ENCODE measurements at regions not wholly inside any gene's neighbourhood (a gene's known extent, or its start where the extent isn't known, plus 50 kb on each side); places are given as distances from the start of the nearest gene placed in this dataset.

DNA sequence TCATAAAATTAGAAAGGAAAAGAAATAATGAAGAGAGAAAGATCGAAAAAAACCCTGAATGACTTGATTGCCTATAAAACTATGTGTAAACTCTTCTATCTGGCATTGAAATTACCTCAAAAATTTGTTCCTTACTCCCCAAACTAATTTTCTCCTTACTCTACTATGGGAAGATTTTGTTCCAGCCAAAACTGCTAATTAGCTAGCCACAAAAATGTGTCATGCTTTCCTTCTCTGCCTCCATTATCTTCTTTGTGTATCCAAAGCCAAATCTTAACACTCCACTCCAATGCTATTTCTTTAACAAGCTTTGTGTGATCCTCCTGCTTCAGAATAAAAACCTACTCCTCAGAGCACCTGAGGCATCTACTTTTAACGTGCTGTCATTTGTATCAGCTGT lies 831.2 kb downstream of the METTL15 start:
- no peaks in the 10 kb centered on the region; a peak in 1 of 4 replicates for H3K4me1 ChIP-seq (ENCODE audit: control insufficient read depth in 1 of 2, insufficient read depth in 2 of 2, low read depth in 1 of 2, low read length in 1 of 2)
- CTCF ChIA-PET: no interaction called here
- DNase-seq: no peak
- no peak overlapping the region for H3K4me3 ChIP-seq (ENCODE audit: low read depth in 2 of 2, low read length in 1 of 2)
- POLR2A ChIA-PET: no interaction called here
- H3K9ac ChIP-seq: no peak overlapping the region
- H3K27ac ChIP-seq (ENCODE audit: low read depth in 2 of 2, low read length in 1 of 2): no peak overlapping the region
- WGBS (ENCODE audit: low lambda C conversion rate): 21% methylated on average over 2 of the region's 2 CpGs
- H2AFZ ChIP-seq (ENCODE audit: low read depth): no peak overlapping the region
- H3K36me3 ChIP-seq (replicated peaks in 1 of 2; ENCODE audit: control insufficient read depth in 1 of 2, insufficient read depth in 2 of 2, low read length in 1 of 2): no peaks in the 10 kb centered on the region
- no peaks in the 10 kb centered on the region for H3F3A ChIP-seq (replicated peaks; ENCODE audit: insufficient read depth)
- H3K4me2 ChIP-seq: no peak overlapping the region
- H4K20me1 ChIP-seq (ENCODE audit: insufficient read depth): no peaks in the 10 kb centered on the region
- H3K9me2 ChIP-seq: no peaks in the 10 kb centered on the region
- no peak for TF ChIP-seq ZBTB33 (IDR thresholded peaks at IDR 0.05; ENCODE audit: borderline replicate concordance, low read depth)
- no peak for TF ChIP-seq JUND (IDR thresholded peaks at IDR 0.05)
- no peak for TF ChIP-seq RFX5 (IDR thresholded peaks at IDR 0.05; ENCODE audit: low read length)
- TF ChIP-seq ELF1 (IDR thresholded peaks at IDR 0.05): no peak
- no peak for TF ChIP-seq TCF12 (IDR thresholded peaks at IDR 0.05)
- no peak for TF ChIP-seq RCOR1 (IDR thresholded peaks at IDR 0.05; ENCODE audit: low read length)
- TF ChIP-seq POLR2AphosphoS5 (IDR thresholded peaks at IDR 0.05; ENCODE audit: low read depth, low read length): no peak
- TF ChIP-seq FOXJ3 (CRISPR knock-in tag; IDR thresholded peaks at IDR 0.05): no peak
- no peak for TF ChIP-seq RXRA (IDR thresholded peaks at IDR 0.05; ENCODE audit: borderline replicate concordance, low read depth)
- no peak for TF ChIP-seq EP300 (IDR thresholded peaks at IDR 0.05; ENCODE audit: borderline replicate concordance in 1 of 2, low read depth in 1 of 2, low read length in 1 of 2)
- TF ChIP-seq GABPA (IDR thresholded peaks at IDR 0.05; ENCODE audit: low read depth): no peak
- TF ChIP-seq, protein P1, sequence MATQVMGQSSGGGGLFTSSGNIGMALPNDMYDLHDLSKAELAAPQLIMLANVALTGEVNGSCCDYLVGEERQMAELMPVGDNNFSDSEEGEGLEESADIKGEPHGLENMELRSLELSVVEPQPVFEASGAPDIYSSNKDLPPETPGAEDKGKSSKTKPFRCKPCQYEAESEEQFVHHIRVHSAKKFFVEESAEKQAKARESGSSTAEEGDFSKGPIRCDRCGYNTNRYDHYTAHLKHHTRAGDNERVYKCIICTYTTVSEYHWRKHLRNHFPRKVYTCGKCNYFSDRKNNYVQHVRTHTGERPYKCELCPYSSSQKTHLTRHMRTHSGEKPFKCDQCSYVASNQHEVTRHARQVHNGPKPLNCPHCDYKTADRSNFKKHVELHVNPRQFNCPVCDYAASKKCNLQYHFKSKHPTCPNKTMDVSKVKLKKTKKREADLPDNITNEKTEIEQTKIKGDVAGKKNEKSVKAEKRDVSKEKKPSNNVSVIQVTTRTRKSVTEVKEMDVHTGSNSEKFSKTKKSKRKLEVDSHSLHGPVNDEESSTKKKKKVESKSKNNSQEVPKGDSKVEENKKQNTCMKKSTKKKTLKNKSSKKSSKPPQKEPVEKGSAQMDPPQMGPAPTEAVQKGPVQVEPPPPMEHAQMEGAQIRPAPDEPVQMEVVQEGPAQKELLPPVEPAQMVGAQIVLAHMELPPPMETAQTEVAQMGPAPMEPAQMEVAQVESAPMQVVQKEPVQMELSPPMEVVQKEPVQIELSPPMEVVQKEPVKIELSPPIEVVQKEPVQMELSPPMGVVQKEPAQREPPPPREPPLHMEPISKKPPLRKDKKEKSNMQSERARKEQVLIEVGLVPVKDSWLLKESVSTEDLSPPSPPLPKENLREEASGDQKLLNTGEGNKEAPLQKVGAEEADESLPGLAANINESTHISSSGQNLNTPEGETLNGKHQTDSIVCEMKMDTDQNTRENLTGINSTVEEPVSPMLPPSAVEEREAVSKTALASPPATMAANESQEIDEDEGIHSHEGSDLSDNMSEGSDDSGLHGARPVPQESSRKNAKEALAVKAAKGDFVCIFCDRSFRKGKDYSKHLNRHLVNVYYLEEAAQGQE (IDR thresholded peaks at IDR 0.05; ENCODE audit: low read depth, low read length): no peak
- TF ChIP-seq MXI1 (IDR thresholded peaks at IDR 0.05; ENCODE audit: low read depth, low read length): no peak
- no peak for TF ChIP-seq SIN3A (IDR thresholded peaks at IDR 0.05; ENCODE audit: borderline replicate concordance, low read depth, low read length)
- no peaks in the 10 kb centered on the region for H3K27me3 ChIP-seq (ENCODE audit: insufficient read depth)
- no peaks in the 10 kb centered on the region for H3K9me3 ChIP-seq
- no peaks in the 10 kb centered on the region for H3K79me2 ChIP-seq (ENCODE audit: insufficient read depth)

DNA sequence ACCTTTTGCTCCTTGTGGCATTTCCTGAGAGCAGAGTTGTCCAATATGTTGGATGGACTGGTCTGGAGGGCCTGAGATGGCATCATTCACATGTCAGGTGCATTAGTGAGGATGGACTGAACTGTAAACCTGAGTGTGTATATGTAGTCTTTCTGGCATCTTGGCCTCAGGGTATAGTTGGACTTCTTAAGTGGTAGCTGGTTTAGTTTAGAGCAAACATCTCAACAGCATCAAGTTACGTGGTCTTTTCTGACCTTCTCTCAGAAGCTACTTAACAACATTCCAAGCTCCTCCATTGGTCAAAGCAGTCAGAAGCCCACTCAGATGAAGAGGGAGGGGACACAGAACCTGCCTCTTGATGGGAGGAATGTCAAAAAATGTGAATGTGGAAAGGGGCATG lies 829.9 kb downstream of the METTL15 start:
- Histone ChIP-seq H3K27ac (ENCODE audit: low read depth in 2 of 2, low read length in 1 of 2) (no peak overlapping the region), H2AFZ (ENCODE audit: low read depth) (no peak overlapping the region), H3K4me3 (ENCODE audit: low read depth in 2 of 2, low read length in 1 of 2) (no peak overlapping the region), H4K20me1 (ENCODE audit: insufficient read depth) (no peaks in the 10 kb centered on the region), H3K9me2 (no peaks in the 10 kb centered on the region), H3K9me3 (no peaks in the 10 kb centered on the region), H3K4me2 (no peak overlapping the region), H3K79me2 (ENCODE audit: insufficient read depth) (no peaks in the 10 kb centered on the region), H3K9ac (no peak overlapping the region), H3K27me3 (ENCODE audit: insufficient read depth) (no peaks in the 10 kb centered on the region), H3K36me3 (replicated peaks in 1 of 2; ENCODE audit: control insufficient read depth in 1 of 2, insufficient read depth in 2 of 2, low read length in 1 of 2) (no peaks in the 10 kb centered on the region), H3F3A (replicated peaks; ENCODE audit: insufficient read depth) (no peaks in the 10 kb centered on the region), H3K4me1 (ENCODE audit: control insufficient read depth in 1 of 2, insufficient read depth in 2 of 2, low read depth in 1 of 2, low read length in 1 of 2) (no peaks in the 10 kb centered on the region; a peak in 1 of 4 replicates)
- POLR2A ChIA-PET: no interaction called here
- CTCF ChIA-PET: no interaction called here
- TF ChIP-seq TAF1 (IDR thresholded peaks at IDR 0.05; ENCODE audit: borderline replicate concordance, low read depth, low read length): no peak
- TF ChIP-seq FOXM1 (IDR thresholded peaks at IDR 0.05; ENCODE audit: low read depth): no peak
- no peak for TF ChIP-seq NRF1 (IDR thresholded peaks at IDR 0.05; ENCODE audit: low read depth, low read length)
- TF ChIP-seq, protein P2, sequence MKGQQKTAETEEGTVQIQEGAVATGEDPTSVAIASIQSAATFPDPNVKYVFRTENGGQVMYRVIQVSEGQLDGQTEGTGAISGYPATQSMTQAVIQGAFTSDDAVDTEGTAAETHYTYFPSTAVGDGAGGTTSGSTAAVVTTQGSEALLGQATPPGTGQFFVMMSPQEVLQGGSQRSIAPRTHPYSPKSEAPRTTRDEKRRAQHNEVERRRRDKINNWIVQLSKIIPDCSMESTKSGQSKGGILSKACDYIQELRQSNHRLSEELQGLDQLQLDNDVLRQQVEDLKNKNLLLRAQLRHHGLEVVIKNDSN (IDR thresholded peaks at IDR 0.05; ENCODE audit: borderline replicate concordance, low read depth): no peak
- no peak for TF ChIP-seq MEF2A (IDR thresholded peaks at IDR 0.05; ENCODE audit: borderline replicate concordance, low read depth)
- TF ChIP-seq TCF12 (IDR thresholded peaks at IDR 0.05): no peak
- no peak for TF ChIP-seq NFIC (IDR thresholded peaks at IDR 0.05; ENCODE audit: borderline replicate concordance)
- TF ChIP-seq, protein P3, sequence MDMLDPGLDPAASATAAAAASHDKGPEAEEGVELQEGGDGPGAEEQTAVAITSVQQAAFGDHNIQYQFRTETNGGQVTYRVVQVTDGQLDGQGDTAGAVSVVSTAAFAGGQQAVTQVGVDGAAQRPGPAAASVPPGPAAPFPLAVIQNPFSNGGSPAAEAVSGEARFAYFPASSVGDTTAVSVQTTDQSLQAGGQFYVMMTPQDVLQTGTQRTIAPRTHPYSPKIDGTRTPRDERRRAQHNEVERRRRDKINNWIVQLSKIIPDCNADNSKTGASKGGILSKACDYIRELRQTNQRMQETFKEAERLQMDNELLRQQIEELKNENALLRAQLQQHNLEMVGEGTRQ (IDR thresholded peaks at IDR 0.05; ENCODE audit: borderline replicate concordance, low read depth, low read length): no peak
- TF ChIP-seq, protein P4, sequence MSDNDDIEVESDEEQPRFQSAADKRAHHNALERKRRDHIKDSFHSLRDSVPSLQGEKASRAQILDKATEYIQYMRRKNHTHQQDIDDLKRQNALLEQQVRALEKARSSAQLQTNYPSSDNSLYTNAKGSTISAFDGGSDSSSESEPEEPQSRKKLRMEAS (IDR thresholded peaks at IDR 0.05; ENCODE audit: low read depth): no peak
- no peak for TF ChIP-seq TEAD4 (IDR thresholded peaks at IDR 0.05; ENCODE audit: borderline replicate concordance, insufficient read depth)
- no peak for TF ChIP-seq RCOR1 (IDR thresholded peaks at IDR 0.05; ENCODE audit: low read length)
- TF ChIP-seq YY1 (IDR thresholded peaks at IDR 0.05; ENCODE audit: low read depth): no peak
- whole genome bisulfite sequencing (ENCODE audit: low lambda C conversion rate): 100% methylated on average over 1 of the region's 1 CpG
- no peak for DNase-seq
